DND-41 (cell line): ENCODE measurements at regions not wholly inside any gene's neighbourhood (a gene's known extent, or its start where the extent isn't known, plus 50 kb on each side); places are given as distances from the start of the nearest gene placed in this dataset.

Experiments
- CTCF ChIP-seq: IDR thresholded peaks from 2 replicates; pipeline ENCODE4 v1.5.1; 2012; ENCODE audit warnings: borderline replicate concordance, low read length, moderate library complexity, mild to moderate bottlenecking; ENCODE audit not compliant: poor library complexity, severe bottlenecking; ENCODE audit errors: extremely low read depth
- EZH2 ChIP-seq: IDR thresholded peaks from 3 replicates; pipeline ENCODE4 v1.6.1; 2012; ENCODE audit warnings: borderline replicate concordance, low read depth, mild to moderate bottlenecking, moderate library complexity, low read length, inconsistent platforms; ENCODE audit not compliant: severe bottlenecking

GRCh38 chr16:5488581-5488980 lies 391.0 kb upstream of the EEF2KMT start:
- TF ChIP-seq CTCF (no peak), EZH2 (no peak)
